ENCODE measurements at regions not wholly inside any gene's neighbourhood (a gene's known extent, or its start where the extent isn't known, plus 50 kb on each side); places are given as distances from the start of the nearest gene placed in this dataset.

DNA sequence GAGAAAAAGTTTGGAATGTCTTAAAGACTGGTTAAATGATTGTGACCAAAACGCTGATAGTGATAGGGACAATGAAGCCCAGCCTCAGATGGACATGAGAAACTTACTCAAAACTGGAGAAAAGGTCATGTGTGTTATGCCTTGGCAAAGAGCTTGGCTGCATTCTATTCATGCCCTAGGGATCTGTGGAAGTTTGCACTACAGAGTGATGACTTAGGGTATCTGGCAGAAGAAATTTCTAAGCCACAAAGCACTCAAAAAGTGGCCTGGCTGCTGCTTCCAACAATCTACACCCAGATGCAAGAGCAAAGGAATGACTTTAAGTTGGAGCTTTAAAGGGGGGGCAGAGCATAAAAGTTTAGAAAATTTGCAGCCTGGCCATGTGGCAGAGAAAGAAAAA, 521.3 kb downstream of the UQCRFS1 start:
- TF ChIP-seq, protein P1, sequence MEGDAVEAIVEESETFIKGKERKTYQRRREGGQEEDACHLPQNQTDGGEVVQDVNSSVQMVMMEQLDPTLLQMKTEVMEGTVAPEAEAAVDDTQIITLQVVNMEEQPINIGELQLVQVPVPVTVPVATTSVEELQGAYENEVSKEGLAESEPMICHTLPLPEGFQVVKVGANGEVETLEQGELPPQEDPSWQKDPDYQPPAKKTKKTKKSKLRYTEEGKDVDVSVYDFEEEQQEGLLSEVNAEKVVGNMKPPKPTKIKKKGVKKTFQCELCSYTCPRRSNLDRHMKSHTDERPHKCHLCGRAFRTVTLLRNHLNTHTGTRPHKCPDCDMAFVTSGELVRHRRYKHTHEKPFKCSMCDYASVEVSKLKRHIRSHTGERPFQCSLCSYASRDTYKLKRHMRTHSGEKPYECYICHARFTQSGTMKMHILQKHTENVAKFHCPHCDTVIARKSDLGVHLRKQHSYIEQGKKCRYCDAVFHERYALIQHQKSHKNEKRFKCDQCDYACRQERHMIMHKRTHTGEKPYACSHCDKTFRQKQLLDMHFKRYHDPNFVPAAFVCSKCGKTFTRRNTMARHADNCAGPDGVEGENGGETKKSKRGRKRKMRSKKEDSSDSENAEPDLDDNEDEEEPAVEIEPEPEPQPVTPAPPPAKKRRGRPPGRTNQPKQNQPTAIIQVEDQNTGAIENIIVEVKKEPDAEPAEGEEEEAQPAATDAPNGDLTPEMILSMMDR (IDR thresholded peaks at IDR 0.05): no peak
- TF ChIP-seq POLR2AphosphoS5 (IDR thresholded peaks at IDR 0.05) (no peak), POLR2A (IDR thresholded peaks at IDR 0.05) (no peak)
